Fibroblast of lung (primary cell): ENCODE measurements at regions not wholly inside any gene's neighbourhood (a gene's known extent, or its start where the extent isn't known, plus 50 kb on each side); places are given as distances from the start of the nearest gene placed in this dataset.

ENCODE experiments used
- DNase-seq, 2 donors: peaks; one replicate each; pipeline versions ENCODE4 v3.0.0 to v3.0.0-alpha.2; 2010; ENCODE audit warnings: low read depth in 2 of 2
- H2AFZ ChIP-seq: 2 replicates; pipeline ENCODE4 v1.5.1; 2012; ENCODE audit warnings: low read length, control low read depth, inconsistent platforms
- H3K27ac ChIP-seq: 2 replicates; pipeline ENCODE4 v1.5.1; 2011; ENCODE audit warnings: low read length, control low read depth; ENCODE audit not compliant: insufficient read depth
- H3K27me3 ChIP-seq: 2 replicates; pipeline ENCODE4 v1.5.1; 2011; ENCODE audit warnings: mild to moderate bottlenecking, low read length; ENCODE audit not compliant: control insufficient read depth, insufficient read depth
- H3K36me3 ChIP-seq: 2 replicates; pipeline ENCODE4 v1.5.1; 2011; ENCODE audit warnings: low read length; ENCODE audit not compliant: control insufficient read depth, insufficient read depth
- H3K4me1 ChIP-seq: 2 replicates; pipeline ENCODE4 v1.5.1; 2011; ENCODE audit warnings: low read length; ENCODE audit not compliant: control insufficient read depth, insufficient read depth; ENCODE audit errors: extremely low read depth
- H3K4me2 ChIP-seq: 2 replicates; pipeline ENCODE4 v1.5.1; 2011; ENCODE audit warnings: low read length, control low read depth; ENCODE audit not compliant: insufficient read depth; ENCODE audit errors: extremely low read depth
- H3K4me3 ChIP-seq, 4 experiments: fragments of 200-600 bp in 1 of 4; sonication (generic) in 1 of 4; replicated peaks in 1 of 4; 2 replicates each; pipeline ENCODE4 v1.5.1; 2011 to 2016; ENCODE audit warnings: low read length in 4 of 4, low read depth in 3 of 4, mild to moderate bottlenecking in 3 of 4, control low read depth in 2 of 4, inconsistent platforms in 1 of 4, mixed read lengths in 1 of 4; ENCODE audit not compliant: insufficient read depth in 1 of 4; ENCODE audit errors: control extremely low read depth in 1 of 4
- H3K79me2 ChIP-seq: 2 replicates; pipeline ENCODE4 v1.5.1; 2012; ENCODE audit warnings: mild to moderate bottlenecking, low read length, inconsistent platforms; ENCODE audit not compliant: control insufficient read depth, insufficient read depth
- H3K9ac ChIP-seq: 2 replicates; pipeline ENCODE4 v1.5.1; 2011; ENCODE audit warnings: mild to moderate bottlenecking, low read length, control low read depth; ENCODE audit not compliant: insufficient read depth
- H3K9me3 ChIP-seq: 2 replicates; pipeline ENCODE4 v1.5.1; 2012; ENCODE audit warnings: low read depth, low read length; ENCODE audit not compliant: control insufficient read depth, insufficient read depth
- H4K20me1 ChIP-seq: 2 replicates; pipeline ENCODE4 v1.5.1; 2011; ENCODE audit warnings: low read length; ENCODE audit not compliant: control insufficient read depth, insufficient read depth; ENCODE audit errors: extremely low read depth
- EZH2 ChIP-seq: IDR thresholded peaks from 2 replicates; pipeline ENCODE4 v1.5.1; 2012; ENCODE audit warnings: low read length, control low read depth, mild to moderate bottlenecking; ENCODE audit errors: missing control alignments
- TF ChIP-seq, protein P1 (sequence below), 2 donors: IDR thresholded peaks in 1 of 2; conservative IDR thresholded peaks in 1 of 2; 1 replicate in 1 of 2; 2 replicates in 1 of 2; pipeline ENCODE4 v1.5.1; 2011 to 2012; ENCODE audit warnings: low read length in 2 of 2, control low read depth in 1 of 2, inconsistent platforms in 1 of 2, low read depth in 1 of 2, mild to moderate bottlenecking in 1 of 2

DNA sequence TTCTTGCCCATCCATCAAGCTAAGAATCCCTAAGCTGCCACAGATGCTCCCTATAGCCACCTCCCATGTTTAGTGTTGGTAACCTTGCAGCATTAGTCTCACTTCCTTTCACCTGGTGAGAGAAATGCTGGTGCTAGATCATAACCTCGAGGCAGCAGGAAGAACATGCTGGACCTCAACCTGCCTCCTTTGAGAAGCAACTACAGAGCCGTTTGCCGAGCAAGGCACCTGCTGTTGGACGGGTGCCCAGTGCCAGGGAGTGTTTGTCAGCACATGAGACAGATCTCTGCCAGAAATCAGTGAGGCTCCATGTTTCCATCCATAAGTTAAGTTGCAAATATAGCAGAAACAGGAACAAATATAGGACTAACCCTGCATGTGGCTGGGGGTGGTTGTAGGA is 955.7 kb downstream of the TUSC7 start:
- H4K20me1 ChIP-seq: no peaks in the 10 kb centered on the region
- H3K79me2 ChIP-seq: no peaks in the 10 kb centered on the region
- no peak for DNase-seq
- no peak overlapping the region for H2AFZ ChIP-seq
- no peaks in the 10 kb centered on the region for H3K9me3 ChIP-seq
- TF ChIP-seq, protein P1, sequence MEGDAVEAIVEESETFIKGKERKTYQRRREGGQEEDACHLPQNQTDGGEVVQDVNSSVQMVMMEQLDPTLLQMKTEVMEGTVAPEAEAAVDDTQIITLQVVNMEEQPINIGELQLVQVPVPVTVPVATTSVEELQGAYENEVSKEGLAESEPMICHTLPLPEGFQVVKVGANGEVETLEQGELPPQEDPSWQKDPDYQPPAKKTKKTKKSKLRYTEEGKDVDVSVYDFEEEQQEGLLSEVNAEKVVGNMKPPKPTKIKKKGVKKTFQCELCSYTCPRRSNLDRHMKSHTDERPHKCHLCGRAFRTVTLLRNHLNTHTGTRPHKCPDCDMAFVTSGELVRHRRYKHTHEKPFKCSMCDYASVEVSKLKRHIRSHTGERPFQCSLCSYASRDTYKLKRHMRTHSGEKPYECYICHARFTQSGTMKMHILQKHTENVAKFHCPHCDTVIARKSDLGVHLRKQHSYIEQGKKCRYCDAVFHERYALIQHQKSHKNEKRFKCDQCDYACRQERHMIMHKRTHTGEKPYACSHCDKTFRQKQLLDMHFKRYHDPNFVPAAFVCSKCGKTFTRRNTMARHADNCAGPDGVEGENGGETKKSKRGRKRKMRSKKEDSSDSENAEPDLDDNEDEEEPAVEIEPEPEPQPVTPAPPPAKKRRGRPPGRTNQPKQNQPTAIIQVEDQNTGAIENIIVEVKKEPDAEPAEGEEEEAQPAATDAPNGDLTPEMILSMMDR (conservative IDR thresholded peaks at IDR 0.05 in 1 of 2, IDR thresholded peaks at IDR 0.05 in 1 of 2; ENCODE audit: low read depth in 1 of 2, low read length in 2 of 2): no peak
- no peak for TF ChIP-seq EZH2
- H3K27ac ChIP-seq: no peak overlapping the region
- no peak overlapping the region for H3K4me2 ChIP-seq
- H3K36me3 ChIP-seq: no peaks in the 10 kb centered on the region
- H3K9ac ChIP-seq: no peak overlapping the region
- H3K27me3 ChIP-seq: no peaks in the 10 kb centered on the region
- peaks cover 3% of the 10 kb centered on the region for H3K4me1 ChIP-seq
- H3K4me3 ChIP-seq: no peak overlapping the region

DNA sequence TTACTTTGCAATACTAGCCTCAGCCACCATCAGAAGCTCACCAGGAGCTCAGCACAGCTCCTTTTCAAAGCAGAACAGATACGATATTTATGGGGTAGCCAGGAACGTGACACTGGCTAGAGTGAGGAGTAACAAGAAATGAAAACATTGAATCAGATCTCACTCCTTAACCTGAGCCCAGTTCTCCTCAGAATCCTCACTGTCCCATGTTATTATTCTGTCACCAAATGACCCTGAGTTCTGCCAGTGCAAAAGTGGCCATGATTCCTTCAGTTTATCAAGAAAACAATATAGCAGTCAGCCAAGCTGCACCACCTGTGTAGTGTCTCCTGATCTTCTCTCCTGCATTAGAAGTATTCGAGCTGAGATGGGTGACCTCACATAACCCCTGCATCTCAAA is 956.7 kb downstream of the TUSC7 start:
- H3K27ac ChIP-seq: no peak overlapping the region
- TF ChIP-seq EZH2: no peak
- no peaks in the 10 kb centered on the region for H4K20me1 ChIP-seq
- H3K9ac ChIP-seq: no peak overlapping the region
- no peaks in the 10 kb centered on the region for H3K36me3 ChIP-seq
- no peak overlapping the region for H2AFZ ChIP-seq
- no peak for DNase-seq
- no peaks in the 10 kb centered on the region for H3K27me3 ChIP-seq
- no peaks in the 10 kb centered on the region for H3K9me3 ChIP-seq
- no peak overlapping the region for H3K4me3 ChIP-seq
- peaks cover 3% of the 10 kb centered on the region for H3K4me1 ChIP-seq
- no peak overlapping the region for H3K4me2 ChIP-seq
- H3K79me2 ChIP-seq: no peaks in the 10 kb centered on the region

DNA sequence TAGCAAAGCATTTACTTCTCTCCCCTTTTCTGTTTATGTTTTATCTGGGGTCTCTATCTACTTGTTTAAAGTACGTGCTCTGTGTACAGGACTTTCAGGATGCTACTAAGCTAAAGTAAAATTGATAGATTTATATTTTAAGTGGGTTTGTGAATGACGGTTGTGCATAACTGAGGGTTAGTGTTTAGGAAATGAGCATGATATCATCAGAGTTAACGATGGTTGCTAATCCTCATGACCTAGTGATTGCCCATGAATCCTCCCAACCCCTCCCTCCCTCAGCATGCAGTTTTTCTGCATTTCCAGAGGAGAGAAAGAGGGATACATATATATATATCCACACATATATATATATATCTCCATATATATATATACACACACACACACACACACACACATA is 957.2 kb downstream of the TUSC7 start:
- Histone ChIP-seq H3K27me3 (no peaks in the 10 kb centered on the region), H3K4me1 (peaks cover 1% of the 10 kb centered on the region), H3K9ac (no peak overlapping the region), H3K9me3 (no peaks in the 10 kb centered on the region), H3K27ac (no peak overlapping the region), H3K36me3 (no peaks in the 10 kb centered on the region), H3K4me2 (no peak overlapping the region), H3K4me3 (no peak overlapping the region), H3K79me2 (no peaks in the 10 kb centered on the region), H4K20me1 (no peaks in the 10 kb centered on the region), H2AFZ (no peak overlapping the region)
- no peak for TF ChIP-seq EZH2
- TF ChIP-seq, protein P1 (conservative IDR thresholded peaks at IDR 0.05 in 1 of 2, IDR thresholded peaks at IDR 0.05 in 1 of 2; ENCODE audit: low read depth in 1 of 2, low read length in 2 of 2): no peak
- DNase-seq: no peak
